CMK (cell line): ENCODE measurements at regions not wholly inside any gene's neighbourhood (a gene's known extent, or its start where the extent isn't known, plus 50 kb on each side); places are given as distances from the start of the nearest gene placed in this dataset.

Experiments
- DNase-seq: peaks from one replicate; pipeline ENCODE4 v3.0.0-alpha.2; 2010; ENCODE audit warnings: low read depth

- DNase-seq: no peak
Observed at GRCh38 chr21:28458446-28458845, 534.2 kb downstream of the LTN1 start.

DNA sequence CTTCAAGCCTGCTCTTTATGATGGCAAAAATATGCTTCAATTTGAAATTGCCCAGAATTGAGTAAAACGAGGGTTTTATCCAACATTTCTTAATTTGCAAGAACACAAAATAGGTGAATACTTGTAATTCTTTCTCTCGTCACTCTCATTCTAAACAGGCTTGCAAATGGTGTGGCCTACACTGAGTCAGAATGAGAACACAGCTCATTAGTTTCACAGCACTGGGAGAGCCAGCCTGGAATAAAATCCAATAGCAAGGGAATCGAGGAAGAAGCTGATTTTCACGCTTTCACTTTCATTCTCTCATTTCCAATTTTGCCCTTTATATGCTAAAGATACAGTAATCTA is 537.5 kb downstream of the LTN1 start:
- no peak for DNase-seq

DNA sequence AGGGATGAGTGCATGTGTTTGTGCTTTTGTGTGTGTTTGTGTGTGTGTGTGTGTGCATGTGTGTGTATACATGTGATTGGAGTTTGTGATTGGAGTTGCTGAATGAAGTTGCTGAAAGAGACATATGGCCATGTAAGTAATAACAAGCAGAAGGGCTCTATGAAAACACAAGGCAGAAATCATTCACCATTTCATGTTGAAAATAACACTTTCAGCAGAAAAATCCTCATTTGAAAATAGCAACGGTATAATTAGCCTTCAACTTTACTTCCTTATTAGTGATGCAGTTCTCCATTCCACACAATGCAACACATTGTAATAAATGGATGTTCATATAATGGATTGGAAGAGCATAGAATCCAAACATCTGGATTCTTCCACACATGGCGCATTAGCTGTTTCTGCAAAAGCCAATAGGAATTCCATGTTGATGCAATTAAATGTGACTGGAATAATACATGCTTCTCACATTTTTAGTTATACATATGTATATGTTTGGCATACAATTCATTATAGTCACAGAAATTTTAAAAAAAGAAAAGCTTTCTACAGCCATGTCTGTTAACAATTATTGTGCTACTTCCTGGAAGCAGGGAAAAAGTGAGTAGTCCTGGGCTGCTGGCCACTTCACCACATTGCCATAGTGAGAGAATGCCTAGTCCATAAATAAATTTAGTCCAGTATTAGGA is 538.0 kb downstream of the LTN1 start:
- no peak for DNase-seq

DNA sequence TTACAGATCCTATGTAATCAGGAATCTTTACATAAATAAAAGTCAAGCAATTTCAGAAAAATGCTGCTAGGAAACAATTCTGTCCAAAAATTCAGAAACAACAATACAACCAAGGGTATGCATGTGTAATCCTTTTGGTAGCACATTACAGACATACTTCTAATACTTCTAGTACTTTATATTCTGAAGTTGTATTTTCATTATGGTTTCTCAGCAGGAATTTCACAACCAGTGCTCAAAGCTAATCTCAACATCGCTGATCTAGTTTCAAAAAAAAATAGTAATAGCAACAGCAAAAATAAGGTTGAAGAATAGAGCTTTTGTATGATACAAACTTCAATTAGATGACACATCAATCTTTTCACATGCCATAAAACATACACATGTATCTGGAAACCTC is 545.2 kb downstream of the LTN1 start:
- no peak for DNase-seq

DNA sequence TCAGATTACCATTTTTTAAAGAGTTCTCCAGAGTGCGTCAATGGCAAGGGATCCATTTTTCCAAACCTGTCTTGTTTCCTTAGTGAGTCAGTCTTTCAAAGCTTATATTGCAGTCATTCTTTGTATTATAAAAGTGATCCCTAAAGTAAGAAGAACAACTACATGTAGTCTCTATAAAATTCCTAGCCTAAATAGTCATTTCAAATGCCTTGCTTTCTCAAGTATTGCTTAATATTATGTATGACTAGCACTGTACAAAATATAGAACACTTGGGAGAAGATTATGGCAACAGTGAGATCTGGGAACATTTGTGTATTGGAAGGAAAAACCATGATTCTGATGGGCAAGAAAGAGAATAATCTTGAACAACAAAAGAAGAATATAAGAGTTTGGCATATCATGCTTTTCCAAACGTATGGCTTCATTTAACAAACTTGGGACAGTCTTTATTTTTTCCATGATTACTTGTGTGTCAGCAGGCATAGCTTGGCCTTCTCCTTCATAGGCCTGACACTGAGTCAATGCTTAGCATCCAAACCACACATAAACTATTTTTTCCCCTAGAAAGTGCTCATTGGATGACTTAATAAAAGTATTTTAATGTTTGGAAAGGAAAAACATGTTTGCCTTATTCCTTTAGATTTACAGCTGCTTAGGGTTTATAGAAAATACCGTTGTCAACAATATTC is 547.4 kb downstream of the LTN1 start:
- no peak for DNase-seq

DNA sequence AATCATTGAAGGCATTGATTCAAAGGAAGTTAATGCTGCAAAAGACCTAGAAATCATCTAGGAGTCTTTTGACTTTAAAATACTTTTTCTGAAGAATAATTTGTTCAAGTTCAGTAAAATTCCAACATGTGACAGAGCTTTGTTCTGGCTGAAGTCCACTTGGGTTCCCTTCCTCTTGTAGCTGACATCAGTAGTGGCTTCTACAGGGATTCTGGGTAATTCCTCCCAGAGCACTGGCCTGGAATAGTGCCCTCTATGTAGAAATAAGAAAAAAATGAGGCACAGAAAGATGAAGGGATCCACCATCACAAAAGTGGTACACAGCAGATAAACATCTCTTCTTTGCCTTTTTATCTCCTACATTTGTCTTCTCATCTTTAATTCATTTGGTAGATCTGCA is 548.1 kb downstream of the LTN1 start:
- DNase-seq: no peak

GRCh38 chr21:28444111-28444510 is 548.6 kb downstream of the LTN1 start:
- DNase-seq: no peak

- no peak for DNase-seq
Observed at GRCh38 chr21:28442624-28443023, 550.1 kb downstream of the LTN1 start.

- DNase-seq: no peak
Observed at GRCh38 chr21:28442085-28442484, 550.6 kb downstream of the LTN1 start.

DNA sequence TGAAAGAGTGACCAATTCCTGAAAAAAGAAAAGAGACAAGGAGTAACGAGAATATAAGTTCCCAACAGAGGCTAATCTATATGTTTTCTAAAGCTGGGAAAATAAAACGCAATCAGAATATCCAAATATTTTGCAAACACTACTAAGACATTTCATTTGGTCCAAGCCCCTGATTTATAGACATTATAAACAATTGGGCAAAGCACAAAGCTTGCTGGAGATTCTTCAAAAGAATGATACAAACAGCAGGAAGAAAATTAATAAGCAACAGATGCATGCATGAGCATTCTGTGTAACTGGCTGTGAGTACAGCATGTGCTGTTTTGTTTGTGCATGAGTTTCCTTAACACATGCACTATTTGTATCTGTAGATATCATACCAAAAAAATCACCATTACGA is 552.9 kb downstream of the LTN1 start:
- DNase-seq: no peak

- no peak for DNase-seq
Observed at GRCh38 chr21:28439251-28439650, 553.4 kb downstream of the LTN1 start.

DNA sequence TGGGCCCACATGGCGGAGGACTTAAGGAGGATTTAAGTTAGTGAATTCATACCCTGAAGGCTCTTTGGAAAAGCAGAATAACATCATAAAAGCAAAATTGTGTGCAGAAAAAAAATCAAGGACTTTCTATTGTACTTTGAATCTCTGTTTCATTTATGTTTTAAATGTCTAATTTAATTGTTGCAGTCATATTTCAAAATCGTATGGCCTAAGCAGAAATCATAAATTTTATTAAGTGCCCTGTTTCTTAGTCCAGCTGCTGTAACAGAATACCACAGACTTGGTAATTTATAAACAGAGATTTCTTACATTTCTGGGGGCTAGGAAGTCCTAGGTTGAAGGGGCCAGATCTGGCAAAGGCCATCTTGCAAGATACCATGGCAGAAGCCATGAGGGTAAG is 555.6 kb downstream of the LTN1 start:
- DNase-seq: no peak

GRCh38 chr21:28436286-28436932 is 556.3 kb downstream of the LTN1 start:
- no peak for DNase-seq

DNA sequence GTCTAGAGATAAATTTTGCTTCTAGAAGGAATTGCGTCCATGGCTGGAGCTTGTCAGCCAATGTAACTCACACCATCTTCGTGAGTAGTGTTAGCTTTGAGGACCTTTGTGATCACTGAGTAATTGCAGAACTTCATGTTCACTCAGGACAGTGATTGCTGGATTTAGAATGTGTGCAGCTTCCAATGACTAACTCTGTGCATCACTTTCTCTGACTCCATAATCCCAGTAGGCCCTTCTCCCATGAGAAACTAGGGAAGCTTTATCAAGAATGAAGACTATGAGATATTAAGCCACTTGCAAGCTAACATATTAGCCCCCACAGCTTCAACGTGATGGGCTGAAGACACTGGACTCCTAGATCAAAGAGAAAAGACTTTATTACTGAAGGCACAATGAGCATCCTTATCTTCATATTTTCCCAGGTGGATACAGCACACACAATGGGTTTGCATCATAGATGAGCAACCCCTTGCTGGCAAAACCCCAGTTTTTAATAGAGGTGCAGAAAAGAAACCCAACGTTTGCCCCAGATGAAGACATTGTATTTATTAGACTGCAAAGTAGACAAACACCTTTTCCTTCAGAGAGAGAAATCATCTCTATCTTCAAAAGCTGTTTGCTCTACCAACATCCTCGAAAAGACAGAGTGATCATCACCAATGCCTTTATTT is 561.0 kb downstream of the LTN1 start:
- no peak for DNase-seq

DNA sequence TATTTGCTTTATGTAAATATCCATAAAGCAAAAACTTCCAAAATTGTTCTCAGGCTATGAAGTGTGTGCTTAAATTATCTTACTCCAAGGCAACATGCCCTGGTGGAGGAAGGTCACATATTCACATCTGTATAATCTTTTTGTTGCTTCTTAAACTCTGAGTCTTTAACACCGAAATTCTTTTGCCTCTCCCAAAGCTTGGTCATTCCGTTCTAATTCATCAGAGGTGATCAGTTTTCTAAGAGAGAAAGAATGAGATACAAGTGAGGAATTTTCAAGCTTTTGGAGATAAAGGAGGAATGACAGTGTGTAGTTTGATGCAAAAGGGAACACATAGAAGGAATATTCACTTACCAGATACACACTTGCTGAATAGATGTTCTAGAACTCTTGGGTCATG is 561.7 kb downstream of the LTN1 start:
- no peak for DNase-seq

DNA sequence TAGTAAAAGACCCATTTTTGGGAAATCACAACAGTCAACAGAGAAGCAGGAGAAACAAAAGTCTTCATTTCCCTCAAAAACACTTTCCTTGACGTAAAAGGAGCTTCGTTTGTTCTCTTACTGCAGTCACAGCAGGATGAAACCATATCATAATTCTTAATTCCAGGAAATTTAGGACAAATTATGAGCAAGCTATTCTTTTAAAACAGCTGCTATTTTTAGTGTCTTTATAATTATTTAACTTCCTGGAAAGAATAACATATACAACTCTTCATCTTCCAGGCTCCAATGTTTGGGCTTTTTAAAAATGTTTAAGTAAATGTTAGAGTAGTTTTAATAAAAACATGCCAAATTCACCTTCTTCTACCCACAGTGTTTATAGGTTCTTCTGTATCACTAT is 563.5 kb downstream of the LTN1 start:
- DNase-seq: no peak

DNA sequence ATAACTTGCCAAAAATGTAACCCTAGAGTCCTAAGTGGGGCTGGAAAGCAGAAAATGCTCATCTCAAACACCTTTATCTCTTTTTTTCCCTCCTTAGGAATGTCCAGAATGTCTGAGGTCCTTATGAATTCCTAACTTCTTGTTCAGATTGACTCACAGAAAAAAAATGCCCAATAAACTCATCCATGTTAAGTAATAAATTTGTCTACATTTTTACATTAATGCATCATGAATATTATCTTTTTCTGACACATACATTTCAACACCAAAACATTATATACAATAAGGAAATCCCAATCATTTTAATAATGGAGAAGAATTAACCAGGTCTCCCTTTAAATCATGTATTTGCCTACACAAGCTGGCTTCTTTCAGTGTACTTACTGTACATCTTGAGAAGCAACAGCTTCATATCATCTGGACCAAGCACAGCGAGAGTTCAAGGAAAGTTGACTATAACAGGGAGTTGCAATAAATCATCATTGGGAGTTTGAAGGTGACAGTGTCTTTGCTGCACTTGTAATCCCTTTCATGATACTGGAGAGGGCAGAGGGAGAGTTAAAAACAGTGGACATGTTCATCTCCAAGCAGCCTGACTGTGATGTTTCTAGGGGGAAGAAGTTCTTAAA is 565.2 kb downstream of the LTN1 start:
- DNase-seq: no peak

DNA sequence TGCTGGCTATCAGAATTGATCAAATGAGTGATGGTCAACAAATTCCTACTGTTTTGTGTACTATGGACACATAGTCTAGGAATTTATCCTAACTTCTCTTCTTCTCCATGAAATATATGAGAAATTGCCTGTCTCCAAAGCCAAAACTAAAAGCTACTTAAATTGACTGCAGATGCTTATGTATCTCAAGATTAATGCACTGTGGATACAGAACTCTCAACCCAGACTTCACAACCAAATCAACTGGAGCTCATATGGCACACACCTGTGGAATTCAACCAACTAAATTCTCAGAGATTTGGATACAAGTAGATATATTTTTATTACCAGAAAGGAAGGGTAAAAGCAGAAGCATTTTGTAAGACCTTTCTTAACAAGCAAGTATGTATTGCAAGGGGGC is 566.1 kb downstream of the LTN1 start:
- no peak for DNase-seq

DNA sequence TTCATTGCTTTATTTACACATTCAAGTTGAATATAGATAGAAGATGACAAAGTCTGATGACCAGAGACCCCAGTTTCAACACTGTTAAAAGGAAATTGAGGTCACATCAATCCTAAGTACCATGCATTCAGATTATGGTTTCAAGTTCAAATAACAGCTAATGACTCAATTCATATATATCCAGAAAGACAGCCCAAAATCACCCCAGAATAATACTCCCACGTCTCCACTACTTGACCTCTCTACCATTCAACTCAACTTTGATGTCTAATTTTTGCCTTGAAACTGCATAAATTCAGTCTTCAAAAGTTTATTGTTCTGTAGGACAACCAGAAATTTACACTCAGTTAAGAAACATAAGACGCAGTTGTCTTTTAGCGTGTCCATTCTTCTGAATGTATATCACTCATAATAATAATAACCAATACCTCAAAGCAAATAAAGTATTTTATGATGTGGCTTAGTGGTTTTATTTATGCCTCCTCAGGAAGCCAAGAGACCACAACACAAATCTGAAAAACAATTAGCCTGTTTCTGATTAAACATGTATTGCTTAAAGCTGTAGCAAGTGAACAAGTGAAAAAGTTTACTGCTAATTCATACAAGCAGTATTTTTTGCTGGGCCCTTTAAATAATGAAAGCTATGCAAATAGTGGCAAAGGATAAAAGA is 569.0 kb downstream of the LTN1 start:
- no peak for DNase-seq

DNA sequence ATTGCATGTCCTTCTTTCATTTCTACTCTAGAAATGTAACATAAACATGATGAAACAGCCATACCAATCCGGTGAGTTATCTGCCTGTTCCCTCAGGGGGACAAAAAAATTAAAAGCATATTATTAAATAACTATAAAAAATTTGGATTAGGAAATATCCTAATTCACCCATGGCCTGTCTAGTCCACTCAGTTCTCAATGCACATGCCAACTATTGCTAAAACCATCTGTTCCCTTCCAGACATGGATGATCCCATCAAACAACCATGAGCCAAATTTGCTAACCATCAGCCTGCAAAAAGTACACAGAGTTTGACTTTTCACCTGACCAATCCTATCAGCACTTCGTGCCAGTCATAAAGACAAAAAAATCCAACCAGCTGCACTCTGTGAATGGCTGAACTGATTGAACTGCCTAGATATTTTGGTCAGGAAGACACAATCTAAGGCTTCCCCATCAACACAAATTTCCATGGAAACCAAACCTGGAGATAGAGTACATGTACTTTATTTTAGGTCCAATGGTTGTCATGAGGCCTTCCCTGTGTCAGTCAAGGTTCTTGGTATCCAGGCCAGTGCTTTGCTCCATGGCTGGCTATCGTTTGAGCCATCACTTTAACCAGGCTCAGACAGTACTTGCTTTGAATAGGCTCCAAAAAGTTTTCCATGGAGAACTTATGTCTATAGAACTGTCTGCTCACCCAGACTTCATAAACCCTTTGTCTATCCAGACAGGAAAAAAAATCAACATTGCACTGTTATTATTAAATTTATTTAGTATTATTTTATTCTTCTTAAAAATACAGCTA is 570.8 kb downstream of the LTN1 start:
- no peak for DNase-seq

DNA sequence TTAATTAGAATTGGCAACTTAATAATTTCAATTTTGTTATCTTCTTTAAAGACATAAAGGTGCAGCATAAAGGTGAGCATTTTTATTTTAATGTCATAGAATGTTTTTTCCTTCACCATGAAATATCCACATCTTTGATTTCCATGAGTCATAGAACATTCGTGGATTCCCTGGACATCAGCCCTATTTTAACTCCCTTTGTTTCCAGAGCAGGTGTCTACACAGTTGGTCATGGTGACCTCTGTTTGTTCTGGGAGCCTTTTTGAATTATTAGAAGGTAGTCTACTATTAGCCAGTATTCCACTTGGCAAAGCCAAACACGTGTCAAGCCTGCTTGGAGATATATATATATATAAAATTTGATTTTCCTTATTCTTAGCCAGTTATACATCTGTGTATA is 572.9 kb downstream of the LTN1 start:
- DNase-seq: no peak
